WTC11 (cell line): ENCODE measurements at regions not wholly inside any gene's neighbourhood (a gene's known extent, or its start where the extent isn't known, plus 50 kb on each side); places are given as distances from the start of the nearest gene placed in this dataset.

Experiments
- ATAC-seq: fragments of 200-7000 bp; cut with Tn5 transposase; 2 replicates; pipeline ENCODE4 v1.10.0; 2021; ENCODE audit warnings: mild to moderate bottlenecking, moderate library complexity
- CTCF ChIA-PET: fragments of 300-600 bp; sonication (Branson Sonifier 250); formaldehyde crosslinking; loops from one replicate; lab custom pipeline; 2021; ENCODE audit warnings: antibody characterized with exemption; lab: Charles Lee
- POLR2A ChIA-PET: fragments of 350-600 bp; sonication (Branson Sonifier 250); formaldehyde crosslinking; loops from one replicate; lab custom pipeline; 2021; ENCODE audit warnings: antibody characterized with exemption; lab: Charles Lee
- DNase-seq: peaks from one replicate; pipeline ENCODE4 v3.0.0; 2021; ENCODE audit warnings: low spot score
- H3K27ac Mint-ChIP-seq: 2 replicates; pipeline ENCODE4 v1.8.0; 2021; ENCODE audit warnings: mixed read lengths
- H3K27me3 Mint-ChIP-seq: 2 replicates; pipeline ENCODE4 v1.8.0; 2021; ENCODE audit warnings: low read depth, mild to moderate bottlenecking, moderate library complexity, mixed read lengths
- H3K36me3 Mint-ChIP-seq: 2 replicates; pipeline ENCODE4 v1.8.0; 2021; ENCODE audit warnings: mixed read lengths
- H3K4me1 Mint-ChIP-seq: 2 replicates; pipeline ENCODE4 v1.8.0; 2022; ENCODE audit warnings: mixed read lengths
- H3K4me3 Mint-ChIP-seq: 2 replicates; pipeline ENCODE4 v1.8.0; 2021; ENCODE audit warnings: mild to moderate bottlenecking, moderate library complexity, mixed read lengths
- H3K9me3 Mint-ChIP-seq: 2 replicates; pipeline ENCODE4 v1.8.0; 2021; ENCODE audit warnings: mixed read lengths
- ATF1 ChIP-seq: sonication (generic); formaldehyde crosslinking; IDR thresholded peaks from 2 replicates; pipeline ENCODE4 v1.8.1; 2023; ENCODE audit warnings: mild to moderate bottlenecking, moderate library complexity, missing genetic modification reagents
- E2F4 ChIP-seq: sonication (generic); formaldehyde crosslinking; IDR thresholded peaks from 2 replicates; pipeline ENCODE4 v1.8.1; 2022; ENCODE audit warnings: low read depth, mild to moderate bottlenecking, moderate library complexity, missing genetic modification reagents, borderline replicate concordance
- EMX1 ChIP-seq: fragments of 250-450 bp; sonication (Bioruptor Pico); IDR thresholded peaks from 2 replicates; pipeline ENCODE4 v1.8.0; 2021; ENCODE audit warnings: mild to moderate bottlenecking
- ETV6 ChIP-seq: sonication (generic); formaldehyde crosslinking; IDR thresholded peaks from 2 replicates; pipeline ENCODE4 v1.8.1; 2022; ENCODE audit warnings: mild to moderate bottlenecking, missing genetic modification reagents
- FOXJ3 ChIP-seq: sonication (generic); formaldehyde crosslinking; IDR thresholded peaks from 2 replicates; pipeline ENCODE4 v1.9.0; 2021; ENCODE audit warnings: missing genetic modification reagents, mild to moderate bottlenecking, borderline replicate concordance
- FOXP1 ChIP-seq: sonication (generic); formaldehyde crosslinking; IDR thresholded peaks from 2 replicates; pipeline ENCODE4 v1.8.0; 2022; ENCODE audit warnings: missing genetic modification reagents, mild to moderate bottlenecking, moderate library complexity, borderline replicate concordance
- JAZF1 ChIP-seq: fragments of 250-450 bp; sonication (Bioruptor Pico); IDR thresholded peaks from 2 replicates; pipeline ENCODE4 v1.9.0; 2021; ENCODE audit warnings: moderate library complexity, mild to moderate bottlenecking, inconsistent platforms
- MLX ChIP-seq: sonication (generic); formaldehyde crosslinking; IDR thresholded peaks from 2 replicates; pipeline ENCODE4 v1.8.1; 2023; ENCODE audit warnings: mild to moderate bottlenecking, missing genetic modification reagents, moderate library complexity
- NFYB ChIP-seq: sonication (generic); formaldehyde crosslinking; conservative IDR thresholded peaks from 2 replicates; pipeline ENCODE4 v1.8.0; 2022; ENCODE audit warnings: low read depth, missing genetic modification reagents
- PRDM15 ChIP-seq: sonication (generic); formaldehyde crosslinking; IDR thresholded peaks from 2 replicates; pipeline ENCODE4 v1.8.0; 2022; ENCODE audit warnings: missing genetic modification reagents
- RORB ChIP-seq: fragments of 250-450 bp; sonication (Bioruptor Pico); IDR thresholded peaks from 2 replicates; pipeline ENCODE4 v1.9.0; 2021; ENCODE audit warnings: mild to moderate bottlenecking
- STAT6 ChIP-seq: sonication (generic); formaldehyde crosslinking; conservative IDR thresholded peaks from 2 replicates; pipeline ENCODE4 v1.8.1; 2023; ENCODE audit warnings: mild to moderate bottlenecking, low read depth, missing genetic modification reagents, moderate library complexity
- TEAD4 ChIP-seq: sonication (generic); formaldehyde crosslinking; IDR thresholded peaks from 2 replicates; pipeline ENCODE4 v1.8.0; 2022; ENCODE audit warnings: mild to moderate bottlenecking, missing genetic modification reagents
- USF1 ChIP-seq: sonication (generic); formaldehyde crosslinking; IDR thresholded peaks from 2 replicates; pipeline ENCODE4 v1.8.0; 2022; ENCODE audit warnings: mild to moderate bottlenecking, missing genetic modification reagents
- USF2 ChIP-seq: sonication (generic); formaldehyde crosslinking; IDR thresholded peaks from 2 replicates; pipeline ENCODE4 v1.8.1; 2023; ENCODE audit warnings: mild to moderate bottlenecking, missing genetic modification reagents, moderate library complexity
- ZBTB43 ChIP-seq: sonication (generic); formaldehyde crosslinking; IDR thresholded peaks from 2 replicates; pipeline ENCODE4 v1.8.1; 2023; ENCODE audit warnings: mild to moderate bottlenecking, missing genetic modification reagents
- ZMAT4 ChIP-seq: fragments of 250-450 bp; sonication (Bioruptor Pico); IDR thresholded peaks from 2 replicates; pipeline ENCODE4 v1.9.0; 2021; ENCODE audit warnings: mild to moderate bottlenecking
- ZNF263 ChIP-seq: sonication (generic); formaldehyde crosslinking; IDR thresholded peaks from 2 replicates; pipeline ENCODE4 v1.8.1; 2022; ENCODE audit warnings: low read depth, mild to moderate bottlenecking, moderate library complexity, missing genetic modification reagents
- ZNF396 ChIP-seq: fragments of 250-450 bp; sonication (Bioruptor Pico); IDR thresholded peaks from 2 replicates; pipeline ENCODE4 v1.8.0; 2021; ENCODE audit warnings: mild to moderate bottlenecking, moderate library complexity, borderline replicate concordance
- ZNF425 ChIP-seq: fragments of 250-450 bp; sonication (Bioruptor Pico); conservative IDR thresholded peaks from 2 replicates; pipeline ENCODE4 v1.9.0; 2021; ENCODE audit warnings: mild to moderate bottlenecking

- DNase-seq: no peak
- TF ChIP-seq E2F4: no peak
- TF ChIP-seq EMX1 (CRISPR knock-in tag): no peak
- no peak for TF ChIP-seq STAT6 (CRISPR knock-in tag)
- TF ChIP-seq NFYB: no peak
- no peak for TF ChIP-seq ZBTB43 (CRISPR knock-in tag)
- no peak for TF ChIP-seq MLX (CRISPR knock-in tag)
- no peak for TF ChIP-seq USF2
- Mint-ChIP-seq H3K4me1 (peaks cover 19% of the 10 kb centered on the region), H3K9me3 (no peaks in the 10 kb centered on the region), H3K27ac (no peak overlapping the region), H3K36me3 (no peaks in the 10 kb centered on the region), H3K4me3 (no peak overlapping the region), H3K27me3 (no peaks in the 10 kb centered on the region)
- ChIA-PET CTCF (interaction anchor here (1.1 kb wide), 1 partner anchor 9 kb away, joined by 4 read pairs; no protein-coding TSS in a partner anchor), POLR2A (no interaction called here)
- ATAC-seq: no peak
These were observed 298.6 kb upstream of the DNAJC19 start for GRCh38 chr3:181288145-181288544.

- Mint-ChIP-seq H3K4me3 (no peak overlapping the region), H3K4me1 (no peaks in the 10 kb centered on the region)
- no peak for TF ChIP-seq JAZF1 (CRISPR knock-in tag)
- TF ChIP-seq RORB: no peak
- TF ChIP-seq ZMAT4: no peak
- no peak for TF ChIP-seq FOXJ3 (CRISPR knock-in tag)
- no peak for TF ChIP-seq NFYB
- no peak for TF ChIP-seq TEAD4 (CRISPR knock-in tag)
- no peak for TF ChIP-seq USF1 (CRISPR knock-in tag)
- TF ChIP-seq FOXP1 (CRISPR knock-in tag): no peak
- TF ChIP-seq PRDM15 (CRISPR knock-in tag): no peak
- no peak for TF ChIP-seq ATF1 (CRISPR knock-in tag)
- no peak for TF ChIP-seq EMX1 (CRISPR knock-in tag)
- no peak for TF ChIP-seq ZNF263 (CRISPR knock-in tag)
- TF ChIP-seq ZNF396: no peak
- TF ChIP-seq ZNF425: no peak
- no peak for TF ChIP-seq E2F4
- no peak for TF ChIP-seq ETV6 (CRISPR knock-in tag)
These were observed 289.7 kb upstream of the DNAJC19 start for GRCh38 chr3:181279239-181279565.

More at GRCh38 chr3:181279239-181279565, 289.7 kb upstream of the DNAJC19 start:
- DNase-seq: no peak
- Mint-ChIP-seq H3K27ac (no peak overlapping the region), H3K36me3 (no peaks in the 10 kb centered on the region), H3K9me3 (no peaks in the 10 kb centered on the region), H3K27me3 (no peaks in the 10 kb centered on the region)
- ATAC-seq: no peak
- ChIA-PET POLR2A (no interaction called here), CTCF (interaction anchor here (0.5 to 2.4 kb wide), 14 partner anchors 10 to 1033 kb away, joined by 3 to 35 read pairs (median 4); no protein-coding TSS in a partner anchor)
